ENCODE measurements at regions not wholly inside any gene's neighbourhood (a gene's known extent, or its start where the extent isn't known, plus 50 kb on each side); places are given as distances from the start of the nearest gene placed in this dataset.

- DNase-seq (no peak), ATAC-seq (ENCODE audit: insufficient read depth, low FRiP score) (no peak)
- Histone ChIP-seq H3K36me3 (ENCODE audit: control insufficient read depth in 4 of 4, insufficient read depth in 4 of 4, low read length in 4 of 4) (no peaks in the 10 kb centered on the region), H3K9ac (ENCODE audit: insufficient read depth in 1 of 2, low read length in 2 of 2) (no peak overlapping the region), H3K27me3 (ENCODE audit: control insufficient read depth in 3 of 3, insufficient read depth in 3 of 3, low read length in 2 of 3) (no peaks in the 10 kb centered on the region), H3K9me3 (ENCODE audit: control insufficient read depth in 4 of 4, insufficient read depth in 3 of 4, low read length in 3 of 4) (peaks cover 0 to 2% (median 0%) of the 10 kb centered on the region in 4 donors), H3K27ac (ENCODE audit: low read depth in 1 of 2, low read length in 1 of 2) (no peak overlapping the region), H3K4me3 (no peak overlapping the region), H3K4me1 (ENCODE audit: control insufficient read depth in 5 of 5, insufficient read depth in 5 of 5, low read length in 5 of 5) (peaks cover 0 to 31% (median 5%) of the 10 kb centered on the region in 5 donors)
- TF ChIP-seq CTCF (IDR thresholded peaks at IDR 0.05; ENCODE audit: control extremely low read depth, extremely low read depth) = no peak
- WGBS, 2 donors = 86 to 87% methylated on average over 15 of the region's 15 CpGs
Observed at GRCh38 chr21:39012326-39013230, 170.7 kb downstream of the PSMG1 start.

DNA sequence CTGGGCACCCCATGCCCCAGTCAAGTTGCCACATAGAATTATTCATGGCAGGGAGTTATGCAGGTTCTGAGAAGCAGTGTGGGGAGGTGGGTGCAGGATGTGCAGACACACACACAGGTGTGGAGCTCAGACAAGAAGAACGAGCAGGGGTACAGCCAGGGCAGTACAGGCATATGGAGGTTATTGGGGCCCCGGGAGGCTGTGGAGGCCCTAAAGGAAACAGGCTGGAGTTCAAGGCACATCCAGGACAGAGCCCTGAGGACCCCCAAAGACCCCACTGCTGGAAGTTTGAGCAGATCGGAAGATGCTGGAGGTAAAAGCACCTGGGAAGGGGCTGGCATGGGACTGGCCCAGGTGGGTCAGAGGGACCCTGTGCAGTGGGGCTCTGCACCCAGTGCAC is 171.3 kb downstream of the PSMG1 start:
- H3K9ac ChIP-seq (ENCODE audit: insufficient read depth in 1 of 2, low read length in 2 of 2) = no peak overlapping the region
- 92 to 95% methylated on average over 3 of the region's 3 CpGs for WGBS, 2 donors
- peaks cover 0 to 32% (median 5%) of the 10 kb centered on the region in 5 donors for H3K4me1 ChIP-seq (ENCODE audit: control insufficient read depth in 5 of 5, insufficient read depth in 5 of 5, low read length in 5 of 5)
- ATAC-seq (ENCODE audit: insufficient read depth, low FRiP score) (no peak), DNase-seq (no peak)
- no peaks in the 10 kb centered on the region for H3K27me3 ChIP-seq (ENCODE audit: control insufficient read depth in 3 of 3, insufficient read depth in 3 of 3, low read length in 2 of 3)
- peaks cover 0 to 2% (median 0%) of the 10 kb centered on the region in 4 donors for H3K9me3 ChIP-seq (ENCODE audit: control insufficient read depth in 4 of 4, insufficient read depth in 3 of 4, low read length in 3 of 4)
- no peak for TF ChIP-seq CTCF (IDR thresholded peaks at IDR 0.05; ENCODE audit: control extremely low read depth, extremely low read depth)
- H3K27ac ChIP-seq (ENCODE audit: low read depth in 1 of 2, low read length in 1 of 2) = no peak overlapping the region
- no peaks in the 10 kb centered on the region for H3K36me3 ChIP-seq (ENCODE audit: control insufficient read depth in 4 of 4, insufficient read depth in 4 of 4, low read length in 4 of 4)
- H3K4me3 ChIP-seq = no peak overlapping the region

GRCh38 chr21:39010629-39011404 is 172.4 kb downstream of the PSMG1 start:
- TF ChIP-seq CTCF (IDR thresholded peaks at IDR 0.05; ENCODE audit: control extremely low read depth, extremely low read depth) = no peak
- Histone ChIP-seq H3K27me3 (ENCODE audit: control insufficient read depth in 3 of 3, insufficient read depth in 3 of 3, low read length in 2 of 3) (no peaks in the 10 kb centered on the region), H3K4me3 (no peak overlapping the region), H3K9ac (ENCODE audit: insufficient read depth in 1 of 2, low read length in 2 of 2) (no peak overlapping the region), H3K27ac (ENCODE audit: low read depth in 1 of 2, low read length in 1 of 2) (peak overlapping the region in 1 of 2 donors; percentile 59), H3K36me3 (ENCODE audit: control insufficient read depth in 4 of 4, insufficient read depth in 4 of 4, low read length in 4 of 4) (no peaks in the 10 kb centered on the region), H3K9me3 (ENCODE audit: control insufficient read depth in 4 of 4, insufficient read depth in 3 of 4, low read length in 3 of 4) (peaks cover 0 to 2% (median 0%) of the 10 kb centered on the region in 4 donors), H3K4me1 (ENCODE audit: control insufficient read depth in 5 of 5, insufficient read depth in 5 of 5, low read length in 5 of 5) (peaks cover 0 to 36% (median 13%) of the 10 kb centered on the region in 5 donors)
- no peak for ATAC-seq (ENCODE audit: insufficient read depth, low FRiP score)
- DNase-seq = no peak
- WGBS, 2 donors = 41 to 48% methylated on average over 16 of the region's 16 CpGs

Measured in lung (tissue), 11 donors.